ENCODE measurements at regions not wholly inside any gene's neighbourhood (a gene's known extent, or its start where the extent isn't known, plus 50 kb on each side); places are given as distances from the start of the nearest gene placed in this dataset.

- TF ChIP-seq CTCF (IDR thresholded peaks at IDR 0.05), result no peak
These were observed 352.9 kb upstream of the ROBO2 start for GRCh38 chr3:76687019-76687418.

GRCh38 chr3:76694063-76694462 is 345.8 kb upstream of the ROBO2 start:
- TF ChIP-seq CTCF (IDR thresholded peaks at IDR 0.05), result no peak

- TF ChIP-seq CTCF (IDR thresholded peaks at IDR 0.05), result no peak
These were observed 341.7 kb upstream of the ROBO2 start for GRCh38 chr3:76698136-76698706.

- TF ChIP-seq CTCF (IDR thresholded peaks at IDR 0.05), result no peak
These were observed 340.1 kb upstream of the ROBO2 start for GRCh38 chr3:76699846-76700245.

GRCh38 chr3:76700323-76700722 is 339.6 kb upstream of the ROBO2 start:
- TF ChIP-seq CTCF (IDR thresholded peaks at IDR 0.05), result no peak

GRCh38 chr3:76702676-76703075 is 337.2 kb upstream of the ROBO2 start:
- TF ChIP-seq CTCF (IDR thresholded peaks at IDR 0.05), result no peak

GRCh38 chr3:76715426-76715825 is 324.5 kb upstream of the ROBO2 start:
- no peak for TF ChIP-seq CTCF (IDR thresholded peaks at IDR 0.05)

GRCh38 chr3:76723366-76723765 is 316.5 kb upstream of the ROBO2 start:
- no peak for TF ChIP-seq CTCF (IDR thresholded peaks at IDR 0.05)

Data from LNCAP (cell line).